ENCODE measurements at regions not wholly inside any gene's neighbourhood (a gene's known extent, or its start where the extent isn't known, plus 50 kb on each side); places are given as distances from the start of the nearest gene placed in this dataset.

- TF ChIP-seq CEBPZ (IDR thresholded peaks at IDR 0.05; ENCODE audit: borderline replicate concordance, low read depth, low read length) (no peak), ZNF561 (CRISPR knock-in tag; conservative IDR thresholded peaks at IDR 0.05) (no peak)
Measured at GRCh38 chr9:127557998-127558546, 54.0 kb upstream of the STXBP1 start (continued).

DNA sequence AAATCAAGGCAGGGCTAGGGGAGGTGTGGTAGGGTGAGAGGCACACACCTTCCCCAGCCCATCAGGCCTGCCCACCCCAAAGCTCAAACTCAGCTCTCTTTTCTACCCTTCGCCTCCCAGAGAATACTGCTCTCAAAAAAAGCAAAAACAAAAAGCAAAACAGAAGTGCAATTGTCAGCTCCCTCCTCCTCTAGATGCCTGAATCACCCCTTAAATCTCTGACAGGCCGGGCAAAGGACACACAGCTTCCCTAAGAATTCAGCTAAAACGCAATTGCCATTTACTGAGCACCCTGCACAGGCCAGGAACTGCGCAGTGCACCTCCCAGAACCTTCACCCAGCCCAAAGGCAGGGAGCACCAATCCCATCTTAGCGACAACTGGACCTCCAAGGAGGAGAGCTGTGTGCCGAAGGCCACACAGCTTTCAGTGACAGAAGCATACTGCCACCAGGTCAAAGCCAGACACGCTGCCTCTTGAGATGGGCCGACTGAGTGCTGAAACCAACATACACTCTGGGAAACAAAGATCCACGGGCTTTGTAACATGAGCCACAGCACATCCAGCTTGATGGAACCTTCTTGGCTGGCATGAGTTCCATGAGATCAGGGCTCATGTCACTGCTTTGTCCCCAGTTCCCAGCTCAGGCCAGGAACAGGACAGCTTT lies 53.4 kb upstream of the STXBP1 start:
- Histone ChIP-seq H3K4me3 (no peak overlapping the region), H3K9me1 (ENCODE audit: control insufficient read depth, insufficient read depth, low read length) (no peaks in the 10 kb centered on the region), H3K27ac (ENCODE audit: extremely low read depth, low read depth, low read length) (no peak overlapping the region), H3K79me2 (ENCODE audit: control insufficient read depth, insufficient read depth, low read length) (peaks cover 90% of the 10 kb centered on the region), H3K4me1 (replicated peaks in 1 of 2; ENCODE audit: control insufficient read depth in 2 of 2, insufficient read depth in 2 of 2, low read length in 2 of 2) (peaks cover 54 to 55% of the 10 kb centered on the region in 2 experiments), H3K36me3 (ENCODE audit: control insufficient read depth, insufficient read depth, low read length) (peaks cover 68% of the 10 kb centered on the region; the same call in 2 of the 3 replicates), H2AFZ (ENCODE audit: low read depth, low read length) (no peak overlapping the region), H3K9ac (ENCODE audit: insufficient read depth in 1 of 2, low read depth in 2 of 2, low read length in 2 of 2) (peak overlapping the region in 1 of 2 experiments; percentile 39; a peak in 1 of 4 replicates), H4K20me1 (replicated peaks; ENCODE audit: control insufficient read depth, insufficient read depth, low read length) (peaks cover 20% of the 10 kb centered on the region), H3K27me3 (ENCODE audit: control insufficient read depth in 2 of 2, insufficient read depth in 2 of 2, low read length in 2 of 2) (no peaks in the 10 kb centered on the region), H3K4me2 (ENCODE audit: insufficient read depth, low read length) (no peak overlapping the region), H3K9me3 (replicated peaks; ENCODE audit: control insufficient read depth, insufficient read depth, low read depth, low read length) (no peaks in the 10 kb centered on the region)
- in situ Hi-C loops (cut with MboI) (no loop called here), intact Hi-C loops (cut with micrococcal nuclease) (no loop called here)
- TF ChIP-seq E2F3 (CRISPR knock-in tag; IDR thresholded peaks at IDR 0.05) (no peak), KAT2B (IDR thresholded peaks at IDR 0.05; ENCODE audit: low read depth, low read length) (no peak), BRCA1 (IDR thresholded peaks at IDR 0.05) (no peak), BRCA1 (CRISPR knock-in tag; IDR thresholded peaks at IDR 0.05) (0 out of 2 replicates have a peak, but pooled peaks have one; percentile 42)
- CTCF ChIA-PET (ENCODE audit: low intra/inter-chr PET ratio), result no interaction called here
- BruUV-seq (replicated peaks), result no TSS peak
- POLR2A ChIA-PET, result interaction anchor here (0.6 to 1.8 kb wide), 6 partner anchors 11 to 517 kb away, joined by 3 to 6 read pairs (median 4); no protein-coding TSS in a partner anchor
- DNase-seq (ENCODE audit: extremely low read depth in 1 of 4, low spot score in 3 of 4) (no peak), FAIRE-seq (no peak), ATAC-seq (no peak)
- WGBS (ENCODE audit: insufficient coverage, low coverage, missing lambda C conversion rate), result 82% methylated on average over 9 of the region's 9 CpGs
